HUES64 (cell line): ENCODE measurements at regions not wholly inside any gene's neighbourhood (a gene's known extent, or its start where the extent isn't known, plus 50 kb on each side); places are given as distances from the start of the nearest gene placed in this dataset.

Experiments
- H3K27ac ChIP-seq: 2 replicates; pipeline ENCODE4 v1.7.0; 2013; ENCODE audit warnings: low read depth, low read length, inconsistent platforms
- H3K27me3 ChIP-seq: 2 replicates; pipeline ENCODE4 v1.6.1; 2013; ENCODE audit warnings: mild to moderate bottlenecking, low read length; ENCODE audit not compliant: insufficient read depth
- H3K36me3 ChIP-seq: 2 replicates; pipeline ENCODE4 v1.6.1; 2013; ENCODE audit warnings: mild to moderate bottlenecking, low read length; ENCODE audit not compliant: insufficient read depth
- H3K4me1 ChIP-seq: 2 replicates; pipeline ENCODE4 v1.6.1; 2013; ENCODE audit warnings: mild to moderate bottlenecking, low read length, moderate library complexity; ENCODE audit not compliant: insufficient read depth
- H3K4me3 ChIP-seq: 2 replicates; pipeline ENCODE4 v1.5.1; 2013; ENCODE audit warnings: mild to moderate bottlenecking, low read length, moderate library complexity
- H3K9ac ChIP-seq: 2 replicates; pipeline ENCODE4 v1.6.1; 2013; ENCODE audit warnings: mild to moderate bottlenecking, low read depth, low read length
- H3K9me3 ChIP-seq: 2 replicates; pipeline ENCODE4 v1.6.1; 2013; ENCODE audit warnings: low read depth, low read length; ENCODE audit not compliant: insufficient read depth
- WGBS: fragments of 150-250, 120-280 bp; methylation state at CpG from one replicate; pipeline ENCODE4 v1.1.7; 2013; ENCODE audit warnings: missing lambda C conversion rate; 5-methylcytosine and 5-hydroxymethylcytosine counted together

DNA sequence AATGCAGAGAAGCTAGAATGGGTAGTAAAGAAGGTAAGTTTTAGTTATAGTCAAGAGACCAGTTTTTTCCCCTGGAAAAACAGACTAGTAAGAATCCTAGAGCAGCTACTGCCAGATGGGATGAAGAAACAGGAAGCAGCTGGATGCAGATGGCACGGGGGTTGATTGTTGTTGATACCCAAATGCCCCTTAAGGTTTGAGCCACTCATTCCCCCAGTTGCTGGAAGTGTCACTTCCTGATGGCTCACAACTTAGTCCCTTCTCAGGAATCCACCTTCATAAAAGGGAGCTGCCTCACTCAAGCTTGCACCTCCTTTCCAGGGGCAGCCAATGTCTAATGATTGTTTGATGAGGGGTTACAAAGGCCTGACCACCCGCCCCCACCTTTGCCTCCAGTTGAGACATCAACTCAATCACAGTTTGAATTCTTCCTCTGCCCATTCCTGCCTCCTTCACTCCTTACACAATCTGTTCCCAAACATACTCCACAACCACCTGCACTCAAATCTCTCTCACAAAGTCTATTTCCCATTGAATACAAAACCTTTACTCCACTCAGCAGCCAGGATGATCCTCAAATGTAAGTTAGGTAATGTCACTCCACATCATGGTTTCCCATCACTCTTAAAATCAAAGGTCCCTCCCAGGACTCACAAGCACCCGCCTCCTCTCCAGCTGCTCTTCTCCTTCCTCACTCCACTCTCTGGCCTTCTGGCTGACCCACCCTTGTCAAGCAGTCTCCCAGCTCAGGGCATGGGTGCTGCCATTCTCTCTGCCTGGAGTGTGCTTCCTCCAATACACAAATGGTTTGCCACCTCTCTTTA, 450.1 kb upstream of the THBS1 start:
- 95% methylated on average over 3 of the region's 3 CpGs for WGBS
- no peaks in the 10 kb centered on the region for H3K27me3 ChIP-seq
- H3K27ac ChIP-seq = no peak overlapping the region
- no peaks in the 10 kb centered on the region for H3K9me3 ChIP-seq
- no peak overlapping the region for H3K4me3 ChIP-seq
- no peak overlapping the region for H3K9ac ChIP-seq
- H3K36me3 ChIP-seq = no peaks in the 10 kb centered on the region
- H3K4me1 ChIP-seq = peaks cover 25% of the 10 kb centered on the region

DNA sequence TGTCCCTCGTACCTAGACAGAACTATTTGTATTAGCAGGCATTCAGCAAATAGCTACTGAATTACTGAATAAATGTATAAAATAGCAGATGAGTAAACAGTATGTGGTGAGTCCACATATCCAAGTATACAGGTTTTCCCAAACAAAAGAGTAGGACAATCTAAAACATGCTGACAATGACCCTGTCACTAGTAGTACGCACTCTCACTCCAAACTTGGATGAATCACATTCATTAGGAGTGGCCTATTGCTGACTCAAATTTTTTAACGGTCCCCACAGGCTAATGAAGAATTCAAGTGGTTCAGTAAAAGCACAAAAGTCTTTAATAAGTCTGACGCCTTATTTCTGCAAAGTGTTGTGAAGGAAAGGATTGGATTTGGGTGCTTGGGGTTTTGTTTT, 449.3 kb upstream of the THBS1 start:
- Histone ChIP-seq H3K36me3 (no peaks in the 10 kb centered on the region), H3K9ac (no peak overlapping the region), H3K4me1 (peaks cover 22% of the 10 kb centered on the region)

DNA sequence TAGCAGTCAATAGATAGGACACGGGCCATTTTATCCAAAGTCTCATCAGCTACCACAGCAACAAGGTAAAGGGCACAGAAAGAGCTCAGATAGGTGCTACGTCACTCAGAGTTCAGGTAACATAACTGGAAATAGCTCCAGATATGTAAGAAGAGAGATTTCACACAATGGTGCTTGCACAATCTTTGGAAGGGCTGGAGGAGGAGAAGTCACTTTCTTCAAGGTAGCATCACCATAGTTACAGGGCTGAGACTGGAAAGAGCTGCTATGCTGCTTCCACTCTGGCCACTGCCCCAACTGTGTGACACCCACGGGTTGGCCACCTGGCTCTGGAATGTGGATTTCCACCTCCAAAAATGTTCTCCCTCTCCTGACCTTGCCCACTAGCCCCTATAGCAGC, 448.8 kb upstream of the THBS1 start:
- Histone ChIP-seq H3K36me3 (no peaks in the 10 kb centered on the region), H3K9me3 (no peaks in the 10 kb centered on the region), H3K27me3 (no peaks in the 10 kb centered on the region), H3K4me1 (peaks cover 20% of the 10 kb centered on the region), H3K27ac (no peak overlapping the region), H3K9ac (no peak overlapping the region), H3K4me3 (no peak overlapping the region)
- WGBS = 75% methylated on average over 3 of the region's 3 CpGs

More for the DNA sequence above, 449.3 kb upstream of the THBS1 start:
- no peak overlapping the region for H3K27ac ChIP-seq
- no peak overlapping the region for H3K4me3 ChIP-seq
- H3K27me3 ChIP-seq = no peaks in the 10 kb centered on the region
- H3K9me3 ChIP-seq = no peaks in the 10 kb centered on the region
- 93% methylated on average over 4 of the region's 4 CpGs for WGBS

DNA sequence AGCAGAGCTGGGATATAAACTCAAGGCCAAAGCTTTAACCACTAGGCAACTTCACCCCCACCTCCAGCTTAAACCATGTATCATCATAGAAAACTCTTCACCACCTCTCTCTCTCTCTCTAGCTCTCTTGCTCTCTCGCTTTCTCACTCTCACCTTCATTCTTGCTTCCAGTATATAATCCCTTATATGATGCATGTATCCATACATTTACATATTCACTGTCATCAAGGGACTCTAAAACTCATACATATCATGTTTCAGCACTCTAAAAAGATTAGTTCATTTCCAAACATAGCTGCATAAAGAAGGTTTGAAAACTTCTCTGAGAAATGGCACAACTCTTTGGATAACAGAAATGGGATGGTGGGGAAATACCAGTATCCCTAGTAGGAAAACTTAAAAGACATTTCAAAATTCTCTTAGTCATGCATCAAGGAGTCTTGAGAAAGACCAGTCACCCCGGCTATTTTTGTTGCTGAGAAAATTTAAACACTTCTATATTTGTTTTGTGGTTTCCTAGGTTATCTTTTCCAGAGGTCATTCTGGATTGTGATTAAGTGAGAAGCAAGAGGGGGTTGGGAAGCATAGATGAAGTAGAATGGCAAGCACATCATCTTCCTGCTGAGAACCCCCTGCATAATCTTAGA, 447.8 kb upstream of the THBS1 start:
- Histone ChIP-seq H3K27me3 (no peaks in the 10 kb centered on the region), H3K9ac (no peak overlapping the region), H3K4me1 (peaks cover 10% of the 10 kb centered on the region), H3K9me3 (no peaks in the 10 kb centered on the region), H3K27ac (no peak overlapping the region), H3K36me3 (no peaks in the 10 kb centered on the region), H3K4me3 (no peak overlapping the region)
- WGBS = 92% methylated on average over 2 of the region's 2 CpGs

DNA sequence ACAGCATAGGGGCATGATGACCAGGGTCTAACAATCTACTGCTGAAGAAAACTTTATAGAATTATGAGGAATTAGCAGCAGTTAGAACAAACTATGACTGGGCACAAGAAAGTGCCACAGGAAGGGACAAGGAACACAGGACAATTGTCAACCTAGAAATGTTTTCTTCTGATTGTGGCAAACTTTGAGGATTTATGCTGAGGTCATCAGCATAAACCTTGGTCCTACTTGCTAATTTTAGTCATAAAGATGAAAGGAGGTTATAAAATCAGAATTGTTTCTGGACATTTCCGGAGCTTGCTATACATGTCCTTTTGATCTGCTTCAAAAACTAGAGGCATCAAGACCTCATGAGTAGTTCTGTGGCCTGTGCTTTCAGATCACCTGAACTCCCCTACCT, 446.6 kb upstream of the THBS1 start:
- WGBS = 92% methylated on average over 1 of the region's 1 CpG
- no peak overlapping the region for H3K4me3 ChIP-seq
- no peaks in the 10 kb centered on the region for H3K9me3 ChIP-seq
- no peaks in the 10 kb centered on the region for H3K27me3 ChIP-seq
- H3K36me3 ChIP-seq = no peaks in the 10 kb centered on the region
- no peaks in the 10 kb centered on the region for H3K4me1 ChIP-seq
- H3K27ac ChIP-seq = no peak overlapping the region
- H3K9ac ChIP-seq = no peak overlapping the region

DNA sequence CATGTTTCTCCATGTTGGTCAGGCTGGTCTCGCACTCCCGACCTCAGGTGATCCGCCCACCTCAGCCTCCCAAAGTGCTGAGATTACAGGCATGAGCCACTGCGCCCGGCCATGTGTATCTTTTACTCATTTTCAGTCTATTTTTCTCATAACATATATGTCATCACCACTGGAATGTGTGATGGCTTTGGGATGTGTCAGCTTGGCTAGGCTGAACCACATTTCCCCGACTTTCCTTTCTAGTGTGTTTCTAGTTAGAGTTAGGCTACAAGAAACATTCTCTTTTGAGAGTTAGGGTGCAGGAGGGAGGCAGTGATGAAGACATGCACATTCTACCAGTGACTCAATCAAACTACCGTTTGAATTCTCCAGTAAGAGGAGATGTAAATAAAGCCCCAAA, 444.9 kb upstream of the THBS1 start:
- H3K9ac ChIP-seq = no peak overlapping the region
- WGBS = 95% methylated on average over 7 of the region's 7 CpGs
- H3K4me3 ChIP-seq = no peak overlapping the region
- no peaks in the 10 kb centered on the region for H3K27me3 ChIP-seq
- no peak overlapping the region for H3K27ac ChIP-seq
- H3K4me1 ChIP-seq = peaks cover 5% of the 10 kb centered on the region; the same call in 1 of the 2 replicates
- no peaks in the 10 kb centered on the region for H3K36me3 ChIP-seq
- H3K9me3 ChIP-seq = no peaks in the 10 kb centered on the region

DNA sequence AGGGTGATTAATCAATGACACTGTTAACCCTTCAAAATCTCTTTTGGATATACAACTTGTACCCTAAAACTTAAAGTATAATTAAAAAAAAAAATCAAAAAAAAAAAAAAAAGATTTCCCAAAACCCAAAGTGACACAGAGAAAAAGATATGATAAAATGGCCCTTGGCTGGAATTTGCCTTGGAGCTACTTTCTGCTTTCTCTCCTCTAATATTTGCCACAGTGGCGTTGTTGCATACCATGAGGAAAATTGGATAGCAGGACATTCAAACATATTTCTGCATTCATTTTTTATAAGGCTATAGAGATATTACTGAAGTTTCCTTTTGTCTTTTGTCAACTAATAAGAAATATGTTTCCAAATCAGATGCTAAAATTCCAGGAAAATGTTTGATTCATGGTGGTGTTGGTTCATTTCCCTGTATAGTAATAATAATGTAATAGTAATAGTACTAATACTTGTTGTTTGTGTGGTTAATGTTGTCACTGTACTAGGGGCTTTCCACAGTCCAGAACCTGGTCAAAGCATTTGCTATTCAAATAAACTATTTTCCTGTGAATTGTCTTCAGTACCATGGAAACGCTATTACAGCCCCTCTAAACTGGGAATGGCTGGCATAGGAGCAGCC, 441.3 kb upstream of the THBS1 start:
- Histone ChIP-seq H3K4me3 (no peak overlapping the region), H3K4me1 (peaks cover 5% of the 10 kb centered on the region; the same call in 1 of the 2 replicates), H3K27me3 (no peaks in the 10 kb centered on the region), H3K9me3 (no peaks in the 10 kb centered on the region), H3K9ac (no peak overlapping the region), H3K27ac (no peak overlapping the region), H3K36me3 (no peaks in the 10 kb centered on the region)
- 97% methylated on average over 1 of the region's 2 CpGs for WGBS

DNA sequence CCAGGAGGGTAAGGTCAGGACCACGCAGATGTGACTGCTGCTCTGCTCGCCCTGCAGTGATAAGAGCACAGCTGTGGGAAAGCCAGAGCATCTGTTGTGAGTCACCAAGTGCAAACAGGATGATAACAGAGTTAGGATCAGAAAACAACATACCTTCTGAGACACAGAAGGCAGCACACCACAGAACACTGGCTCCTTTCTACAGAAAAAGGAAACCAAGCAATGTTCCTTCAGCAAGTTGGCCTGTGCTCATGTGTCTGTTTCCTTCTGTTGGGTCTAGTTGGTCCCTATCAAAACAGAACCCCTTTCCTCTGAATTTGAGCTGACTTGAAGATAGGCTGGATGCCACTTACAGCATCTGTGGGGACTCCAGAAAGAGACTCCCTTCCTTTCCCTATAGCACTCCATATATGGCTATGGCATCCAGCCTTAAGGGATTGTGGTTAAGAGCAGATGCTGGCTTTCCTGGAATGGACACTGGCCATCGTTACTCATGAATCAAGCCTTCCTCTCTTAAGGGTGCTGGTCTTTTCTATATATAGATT, 440.7 kb upstream of the THBS1 start:
- WGBS = 80% methylated on average over 2 of the region's 3 CpGs
- Histone ChIP-seq H3K27ac (no peak overlapping the region), H3K4me1 (peaks cover 5% of the 10 kb centered on the region; the same call in 1 of the 2 replicates), H3K9me3 (no peaks in the 10 kb centered on the region), H3K36me3 (no peaks in the 10 kb centered on the region), H3K9ac (no peak overlapping the region), H3K27me3 (no peaks in the 10 kb centered on the region), H3K4me3 (no peak overlapping the region)

DNA sequence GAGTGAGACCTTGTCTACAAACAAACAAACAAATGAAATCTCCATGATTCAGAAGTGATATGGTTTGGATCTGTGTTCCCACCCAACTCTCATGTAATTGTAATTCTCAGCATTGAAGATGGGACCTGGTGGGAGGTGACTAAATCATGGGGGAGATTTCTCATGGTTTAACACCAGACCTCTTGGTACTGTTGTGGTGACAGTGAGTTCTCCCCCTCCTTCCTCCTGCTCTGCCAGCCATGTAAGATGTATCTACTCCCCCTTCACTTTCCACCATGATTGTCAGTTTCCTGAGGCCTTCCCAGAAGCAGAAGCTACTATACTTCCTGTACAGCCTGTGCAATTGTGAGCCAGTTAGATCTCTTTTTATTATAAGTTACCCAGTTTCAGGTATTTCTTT, 438.4 kb upstream of the THBS1 start:
- no peak overlapping the region for H3K9ac ChIP-seq
- H3K36me3 ChIP-seq = no peaks in the 10 kb centered on the region
- H3K27ac ChIP-seq = no peak overlapping the region
- no peaks in the 10 kb centered on the region for H3K27me3 ChIP-seq
- H3K4me1 ChIP-seq = peaks cover 5% of the 10 kb centered on the region; the same call in 1 of the 2 replicates
- H3K4me3 ChIP-seq = no peak overlapping the region
- no peaks in the 10 kb centered on the region for H3K9me3 ChIP-seq

DNA sequence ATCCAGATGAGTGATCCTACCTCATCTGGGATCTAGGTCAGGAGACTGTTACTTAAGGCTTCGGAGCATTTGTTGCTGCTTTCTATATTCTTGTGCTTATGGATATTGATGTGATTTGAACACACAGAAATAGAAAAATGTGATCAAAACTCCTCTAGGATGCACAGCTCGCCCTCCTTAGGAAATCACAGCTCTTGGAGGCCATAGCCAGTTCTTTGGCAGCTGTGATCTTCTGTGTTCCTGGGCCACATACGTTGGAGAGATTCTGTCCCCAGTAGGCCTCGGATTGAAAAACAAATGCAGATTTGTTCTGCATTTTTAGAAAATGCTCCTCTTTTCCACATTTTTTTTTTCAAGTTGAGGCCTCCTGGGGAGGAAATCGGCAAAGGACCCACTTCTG, 437.4 kb upstream of the THBS1 start:
- H3K9me3 ChIP-seq = no peaks in the 10 kb centered on the region
- H3K27me3 ChIP-seq = no peaks in the 10 kb centered on the region
- no peak overlapping the region for H3K9ac ChIP-seq
- no peaks in the 10 kb centered on the region for H3K36me3 ChIP-seq
- no peak overlapping the region for H3K27ac ChIP-seq
- WGBS = 90% methylated on average over 5 of the region's 5 CpGs
- no peak overlapping the region for H3K4me3 ChIP-seq
- H3K4me1 ChIP-seq = peaks cover 5% of the 10 kb centered on the region; the same call in 1 of the 2 replicates

DNA sequence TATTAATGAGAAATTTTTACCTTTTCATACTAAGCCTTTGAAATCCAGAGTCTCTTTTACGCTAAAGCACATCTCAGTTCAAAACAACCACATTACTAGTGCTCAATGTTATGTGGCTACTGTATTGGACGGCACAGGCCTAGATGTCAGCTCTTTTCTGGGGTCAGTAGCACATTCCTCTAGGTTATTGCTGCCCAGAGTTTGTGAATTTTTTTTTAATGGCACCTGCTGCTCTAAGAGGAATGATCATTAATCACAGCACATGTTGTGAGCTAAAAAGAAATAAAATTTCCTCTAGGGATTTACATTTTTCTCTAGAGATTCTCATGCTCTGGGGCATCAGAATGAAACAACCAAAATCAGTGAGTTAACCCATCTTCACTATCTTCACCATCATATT, 436.8 kb upstream of the THBS1 start:
- no peaks in the 10 kb centered on the region for H3K9me3 ChIP-seq
- 98% methylated on average over 2 of the region's 2 CpGs for WGBS

More for the DNA sequence above, 436.8 kb upstream of the THBS1 start:
- H3K4me3 ChIP-seq = no peak overlapping the region
- no peaks in the 10 kb centered on the region for H3K27me3 ChIP-seq
- H3K9ac ChIP-seq = no peak overlapping the region
- peaks cover 5% of the 10 kb centered on the region; the same call in 1 of the 2 replicates for H3K4me1 ChIP-seq
- no peak overlapping the region for H3K27ac ChIP-seq
- H3K36me3 ChIP-seq = no peaks in the 10 kb centered on the region
